ENCODE measurements at regions not wholly inside any gene's neighbourhood (a gene's known extent, or its start where the extent isn't known, plus 50 kb on each side); places are given as distances from the start of the nearest gene placed in this dataset.

DNA sequence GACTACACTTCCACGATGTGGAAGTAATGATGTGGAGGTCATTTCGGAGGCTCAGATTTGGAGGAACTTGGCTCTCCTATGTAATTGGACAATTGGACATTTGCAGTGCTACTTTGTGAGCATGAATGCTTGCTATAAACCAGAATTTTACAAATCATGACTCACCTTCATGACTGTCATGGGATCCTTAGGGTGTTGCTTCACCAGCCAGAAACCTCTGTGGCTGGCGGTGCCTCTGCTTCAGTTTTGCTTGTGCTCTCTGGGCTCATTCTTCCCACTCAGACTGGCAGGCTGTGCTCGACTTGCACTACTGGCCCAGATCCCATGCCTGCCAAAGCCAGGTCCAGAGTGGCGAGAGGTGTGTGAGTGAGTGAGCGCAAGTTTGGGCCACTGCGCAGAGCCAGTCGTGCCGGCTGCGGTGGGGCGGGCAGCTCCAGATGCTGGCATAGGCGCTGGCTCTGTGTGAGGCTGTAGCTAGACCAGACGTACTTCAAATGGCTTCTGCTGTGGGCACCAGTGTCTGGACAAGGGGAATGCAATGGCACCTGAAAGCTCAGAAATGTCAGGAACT is 387.8 kb downstream of the AEBP2 start:
- Mint-ChIP-seq H3K4me1 (peaks cover 4% of the 10 kb centered on the region), H3K27me3 (no peaks in the 10 kb centered on the region), H3K27ac (no peak overlapping the region), H3K4me3 (no peak overlapping the region), H3K9me3 (peaks cover 24% of the 10 kb centered on the region), H3K36me3 (peaks cover 4% of the 10 kb centered on the region)
- POLR2A ChIA-PET, result no interaction called here
- DNase-seq (no peak), ATAC-seq (ENCODE audit: low read depth) (no peak)

DNA sequence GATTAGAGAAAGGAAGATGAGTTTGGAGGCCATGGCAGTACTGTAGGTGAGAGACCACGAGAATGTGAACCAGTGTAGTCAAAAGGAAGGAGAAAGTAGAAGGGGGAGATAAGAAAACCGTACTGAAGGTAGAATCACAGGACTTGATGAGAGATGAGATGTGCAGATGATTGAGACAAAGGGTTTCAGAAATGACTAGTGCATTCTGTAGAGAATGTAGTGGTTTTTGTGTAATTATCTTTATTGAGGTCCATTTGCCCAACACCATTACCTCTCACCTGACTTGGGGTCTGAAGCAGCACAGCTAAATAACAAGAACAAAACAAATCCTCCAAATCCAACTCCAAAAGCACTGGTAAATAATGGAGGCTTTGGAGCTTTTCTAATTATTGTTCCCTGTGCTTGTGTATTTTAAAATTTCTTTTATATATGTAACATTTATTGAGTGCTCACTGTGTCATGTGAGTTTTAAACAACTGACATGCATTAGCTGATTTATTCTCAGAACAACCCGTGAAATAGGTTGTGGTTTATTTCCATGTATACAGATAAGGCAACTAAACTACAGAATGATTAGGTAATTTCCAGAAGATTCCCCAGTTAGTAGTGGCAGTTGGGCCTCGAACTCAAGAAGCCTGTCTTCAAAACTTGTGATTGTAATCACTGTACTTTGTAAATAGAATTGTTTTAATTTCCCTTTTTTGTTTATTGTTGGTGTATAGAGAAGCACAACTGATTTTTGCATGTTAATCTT is 390.0 kb downstream of the AEBP2 start:
- Mint-ChIP-seq H3K9me3 (peaks cover 17% of the 10 kb centered on the region), H3K36me3 (no peaks in the 10 kb centered on the region), H3K27me3 (no peaks in the 10 kb centered on the region), H3K4me3 (no peak overlapping the region), H3K4me1 (peaks cover 8% of the 10 kb centered on the region), H3K27ac (no peak overlapping the region)
- ATAC-seq (ENCODE audit: low read depth) (no peak), DNase-seq (no peak)
- POLR2A ChIA-PET, result no interaction called here

DNA sequence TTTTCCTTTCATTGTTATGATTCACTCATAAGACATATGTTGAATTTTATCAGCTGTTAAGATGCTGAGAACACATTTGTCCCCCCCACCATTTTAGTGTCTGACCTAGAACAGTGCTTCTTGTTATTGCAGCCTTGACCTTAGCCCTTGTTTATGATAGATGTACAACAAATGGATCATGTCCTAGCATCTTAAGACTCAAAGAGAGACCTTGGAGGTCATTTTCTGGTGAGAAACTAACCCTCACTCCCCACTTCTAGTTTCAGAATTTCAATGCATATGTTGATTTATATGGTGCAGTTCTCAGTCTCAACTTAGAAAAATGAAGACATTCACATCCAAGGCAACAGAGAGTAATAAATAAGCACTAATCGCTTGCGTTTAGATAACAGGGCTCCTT is 391.2 kb downstream of the AEBP2 start:
- Mint-ChIP-seq H3K4me1 (peaks cover 8% of the 10 kb centered on the region), H3K4me3 (no peak overlapping the region), H3K36me3 (no peaks in the 10 kb centered on the region), H3K27me3 (no peaks in the 10 kb centered on the region), H3K9me3 (peaks cover 17% of the 10 kb centered on the region), H3K27ac (no peak overlapping the region)
- POLR2A ChIA-PET, result no interaction called here
- DNase-seq, result no peak
- ATAC-seq (ENCODE audit: low read depth), result no peak

DNA sequence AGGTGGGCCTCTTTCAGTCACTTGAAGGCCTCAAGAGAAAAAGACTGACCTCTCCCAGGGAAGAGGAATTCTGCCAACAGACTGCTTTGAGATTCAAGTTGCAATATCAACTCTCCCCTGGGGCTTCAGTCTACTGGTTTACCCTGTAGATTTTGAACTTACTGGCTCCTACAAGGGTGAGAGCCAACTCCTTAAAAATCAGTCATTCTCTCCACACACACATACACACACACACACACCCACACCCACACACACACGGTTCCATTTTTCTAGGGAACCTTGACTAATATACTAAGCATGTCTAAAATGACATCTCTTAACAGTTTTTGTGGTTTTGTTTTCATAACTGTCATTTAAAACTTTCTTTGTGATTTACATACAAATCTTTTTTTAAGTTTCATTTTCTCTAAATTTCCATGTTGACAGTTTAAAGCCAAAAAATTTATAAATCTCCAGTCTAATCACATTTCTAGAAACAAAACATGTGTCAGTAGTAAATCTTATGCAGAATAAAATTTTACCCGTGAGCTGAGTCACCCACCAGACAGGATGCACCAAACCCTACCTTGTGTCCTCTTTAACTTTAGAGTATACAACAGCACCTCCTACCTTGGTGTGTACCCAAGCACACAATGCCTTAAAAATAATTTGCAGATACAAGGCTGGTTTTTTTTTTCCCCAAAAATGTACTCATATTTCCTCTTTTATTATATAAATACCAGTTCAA is 394.6 kb downstream of the AEBP2 start:
- POLR2A ChIA-PET, result interaction anchor here (1.4 kb wide), 1 partner anchor 77 kb away, joined by 3 read pairs; no protein-coding TSS in a partner anchor
- no peak overlapping the region for H3K4me3 Mint-ChIP-seq
- H3K4me1 Mint-ChIP-seq, result peaks cover 8% of the 10 kb centered on the region
- DNase-seq (no peak), ATAC-seq (ENCODE audit: low read depth) (peak; percentile 94)
- H3K9me3 Mint-ChIP-seq, result peaks cover 6% of the 10 kb centered on the region
- H3K36me3 Mint-ChIP-seq, result no peaks in the 10 kb centered on the region
- no peaks in the 10 kb centered on the region for H3K27me3 Mint-ChIP-seq
- peak overlapping the region; percentile 39 for H3K27ac Mint-ChIP-seq

DNA sequence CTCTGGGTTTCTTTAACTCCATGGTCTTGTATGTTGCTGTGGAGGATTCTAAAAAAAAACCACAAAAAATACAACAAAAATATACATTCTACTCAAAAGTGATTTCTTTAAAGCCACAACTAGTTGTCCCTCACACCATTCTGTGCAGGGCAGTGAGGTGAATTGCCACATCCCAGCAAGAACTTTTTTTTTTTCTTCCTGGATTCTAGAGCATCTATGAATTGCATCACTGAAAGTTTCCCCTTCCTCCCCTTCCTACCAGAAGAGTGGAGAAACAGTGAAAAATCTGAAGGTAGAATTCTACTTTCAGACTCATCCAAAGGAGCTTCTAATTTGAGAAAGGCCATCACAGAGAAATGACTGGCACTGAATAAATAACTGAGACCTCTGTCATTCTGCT is 395.3 kb downstream of the AEBP2 start:
- Mint-ChIP-seq H3K27me3 (no peaks in the 10 kb centered on the region), H3K36me3 (no peaks in the 10 kb centered on the region), H3K9me3 (peaks cover 5% of the 10 kb centered on the region), H3K27ac (peak overlapping the region; percentile 46), H3K4me3 (no peak overlapping the region), H3K4me1 (peaks cover 8% of the 10 kb centered on the region)
- ATAC-seq (ENCODE audit: low read depth), result no peak
- POLR2A ChIA-PET, result interaction anchor here (1.4 kb wide), 1 partner anchor 77 kb away, joined by 3 read pairs; no protein-coding TSS in a partner anchor
- DNase-seq, result no peak

DNA sequence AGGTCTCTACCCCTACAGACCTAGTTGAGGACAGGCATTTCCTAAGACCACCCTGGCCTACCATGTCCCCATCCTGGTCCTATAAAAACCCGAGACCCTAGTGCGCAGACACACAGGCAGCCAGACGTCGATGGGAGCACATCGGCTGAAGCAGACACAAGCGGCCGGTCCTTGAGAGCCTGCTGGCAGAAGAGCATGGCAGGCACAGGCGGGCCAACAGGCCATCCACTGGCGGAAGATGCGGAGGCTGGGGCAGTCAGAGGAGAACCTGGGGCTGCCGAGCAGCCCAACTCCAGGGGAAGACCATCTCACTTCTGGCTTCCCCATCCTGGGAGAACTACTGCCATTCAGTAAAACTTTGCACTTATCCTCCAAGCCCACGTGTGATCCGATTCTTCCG is 396.8 kb downstream of the AEBP2 start:
- H3K27me3 Mint-ChIP-seq, result no peaks in the 10 kb centered on the region
- DNase-seq, result no peak
- peaks cover 5% of the 10 kb centered on the region for H3K9me3 Mint-ChIP-seq
- POLR2A ChIA-PET, result no interaction called here
- no peaks in the 10 kb centered on the region for H3K36me3 Mint-ChIP-seq
- H3K4me1 Mint-ChIP-seq, result peaks cover 4% of the 10 kb centered on the region
- no peak for ATAC-seq (ENCODE audit: low read depth)
- H3K27ac Mint-ChIP-seq, result no peak overlapping the region
- no peak overlapping the region for H3K4me3 Mint-ChIP-seq

DNA sequence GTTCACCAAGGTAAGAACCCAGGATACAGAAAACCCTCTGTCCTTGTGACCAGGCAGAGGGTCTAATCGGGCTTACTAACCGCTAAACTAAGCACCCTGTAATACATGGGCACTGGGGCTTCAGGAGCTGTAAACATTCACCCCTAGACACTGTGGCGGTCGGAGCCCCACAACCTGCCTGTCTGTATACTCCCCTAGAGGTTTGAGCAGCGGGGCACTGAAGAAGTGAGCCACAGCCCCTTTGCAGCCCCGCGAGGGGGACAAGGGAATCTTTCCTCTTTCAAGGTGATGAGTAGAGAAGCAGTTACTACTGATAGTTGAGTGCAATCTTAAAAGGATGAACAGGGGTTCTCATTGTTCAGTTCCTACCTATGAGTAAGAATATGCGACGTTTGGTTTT is 397.2 kb downstream of the AEBP2 start:
- ATAC-seq (ENCODE audit: low read depth), result no peak
- DNase-seq, result no peak
- peaks cover 5% of the 10 kb centered on the region for H3K9me3 Mint-ChIP-seq

DNA sequence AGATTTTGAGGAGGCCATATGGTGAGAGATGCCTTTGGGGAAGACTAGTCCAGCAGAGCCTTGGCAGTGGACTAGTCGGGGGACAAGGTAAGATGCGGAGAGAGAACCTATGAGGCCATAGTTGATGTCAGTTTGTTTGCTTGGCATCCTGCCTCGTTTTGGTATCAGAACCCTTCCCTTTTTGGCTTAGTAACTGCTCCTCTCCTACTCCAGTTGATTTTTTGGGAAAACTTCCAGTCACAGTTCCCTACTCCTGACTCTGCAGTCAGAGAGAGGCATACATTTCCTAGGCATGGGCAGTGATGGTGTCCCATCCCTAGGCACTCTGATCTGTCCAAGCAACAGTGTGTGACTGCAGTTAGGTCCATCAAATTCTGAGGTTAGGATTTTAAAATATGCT is 398.3 kb downstream of the AEBP2 start:
- H3K4me1 Mint-ChIP-seq, result peaks cover 4% of the 10 kb centered on the region
- no peak overlapping the region for H3K4me3 Mint-ChIP-seq
- peaks cover 3% of the 10 kb centered on the region for H3K9me3 Mint-ChIP-seq
- ATAC-seq (ENCODE audit: low read depth) (no peak), DNase-seq (no peak)
- no peaks in the 10 kb centered on the region for H3K36me3 Mint-ChIP-seq
- H3K27me3 Mint-ChIP-seq, result no peaks in the 10 kb centered on the region
- no peak overlapping the region for H3K27ac Mint-ChIP-seq
- POLR2A ChIA-PET, result no interaction called here

More for the DNA sequence above, 397.2 kb downstream of the AEBP2 start:
- Mint-ChIP-seq H3K36me3 (no peaks in the 10 kb centered on the region), H3K27me3 (no peaks in the 10 kb centered on the region), H3K27ac (no peak overlapping the region), H3K4me3 (no peak overlapping the region), H3K4me1 (peaks cover 4% of the 10 kb centered on the region)
- POLR2A ChIA-PET, result no interaction called here

DNA sequence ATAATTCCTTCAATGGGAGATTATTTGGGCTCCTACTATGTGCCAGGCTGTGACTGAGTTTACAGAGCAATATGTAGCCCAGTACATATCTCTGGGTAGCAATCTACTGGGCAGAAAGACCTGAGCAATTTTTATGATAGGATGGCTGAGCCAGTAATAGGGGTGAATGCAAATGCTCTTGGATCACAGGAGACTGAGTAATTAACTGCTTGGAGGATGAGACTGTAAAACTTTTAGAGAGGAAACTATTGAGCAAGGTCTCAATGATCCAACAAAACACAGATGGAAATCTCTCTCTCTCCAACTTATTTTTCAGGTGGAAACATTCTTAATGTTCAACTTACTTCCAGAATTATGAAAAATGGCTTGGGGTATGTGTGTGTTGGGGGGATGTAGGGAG is 402.2 kb downstream of the AEBP2 start:
- DNase-seq (no peak), ATAC-seq (ENCODE audit: low read depth) (no peak)
- POLR2A ChIA-PET, result no interaction called here
- H3K27ac Mint-ChIP-seq, result no peak overlapping the region
- peaks cover 5% of the 10 kb centered on the region for H3K9me3 Mint-ChIP-seq
- H3K4me1 Mint-ChIP-seq, result no peaks in the 10 kb centered on the region
- peaks cover 2% of the 10 kb centered on the region for H3K36me3 Mint-ChIP-seq
- H3K4me3 Mint-ChIP-seq, result no peak overlapping the region
- no peaks in the 10 kb centered on the region for H3K27me3 Mint-ChIP-seq

DNA sequence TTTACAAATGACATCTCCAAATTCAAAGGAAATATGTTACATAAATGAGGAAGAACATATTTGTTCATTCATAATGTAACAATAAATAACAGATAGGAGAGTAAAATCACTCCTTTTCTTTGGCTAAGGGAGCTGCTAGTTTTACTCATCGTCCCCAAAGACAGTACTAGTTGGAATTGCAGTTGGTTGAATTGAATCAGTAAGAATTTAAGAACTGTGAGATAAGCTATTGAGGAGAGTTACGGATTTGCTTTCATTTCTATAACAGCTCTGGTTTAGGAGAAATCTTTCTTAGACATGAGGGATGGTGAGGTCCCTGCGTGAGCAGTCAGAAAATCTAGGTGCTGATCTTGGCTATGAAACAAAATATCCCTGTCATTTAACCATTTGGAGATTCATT is 402.8 kb downstream of the AEBP2 start:
- no peak for DNase-seq
- H3K36me3 Mint-ChIP-seq, result peaks cover 2% of the 10 kb centered on the region
- no peaks in the 10 kb centered on the region for H3K4me1 Mint-ChIP-seq
- H3K27me3 Mint-ChIP-seq, result no peaks in the 10 kb centered on the region
- peaks cover 5% of the 10 kb centered on the region for H3K9me3 Mint-ChIP-seq
- H3K4me3 Mint-ChIP-seq, result no peak overlapping the region
- POLR2A ChIA-PET, result no interaction called here
- no peak for ATAC-seq (ENCODE audit: low read depth)
- H3K27ac Mint-ChIP-seq, result no peak overlapping the region

DNA sequence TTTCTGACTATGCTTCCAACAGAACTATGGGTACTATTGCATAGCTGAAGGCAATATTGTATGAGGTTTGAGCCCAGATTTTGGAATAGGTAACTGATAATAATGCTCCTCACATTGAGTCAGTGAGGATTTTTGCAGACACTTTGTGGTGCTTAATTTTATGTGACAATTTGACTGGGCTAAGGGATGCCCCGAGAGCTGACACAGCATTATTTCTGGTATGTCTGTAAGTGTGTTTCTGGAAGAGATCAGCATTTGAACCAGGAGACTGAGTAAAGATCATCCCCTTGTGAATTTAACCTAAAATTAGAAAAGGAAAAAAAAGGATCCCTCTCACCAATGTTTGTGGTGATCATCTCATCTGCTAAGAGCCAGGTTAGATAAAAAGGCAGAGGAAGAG is 404.9 kb downstream of the AEBP2 start:
- Mint-ChIP-seq H3K27ac (no peak overlapping the region), H3K36me3 (peaks cover 2% of the 10 kb centered on the region), H3K4me3 (no peak overlapping the region), H3K27me3 (no peaks in the 10 kb centered on the region), H3K9me3 (peaks cover 5% of the 10 kb centered on the region), H3K4me1 (no peaks in the 10 kb centered on the region)
- POLR2A ChIA-PET, result no interaction called here
- DNase-seq (no peak), ATAC-seq (ENCODE audit: low read depth) (no peak)

DNA sequence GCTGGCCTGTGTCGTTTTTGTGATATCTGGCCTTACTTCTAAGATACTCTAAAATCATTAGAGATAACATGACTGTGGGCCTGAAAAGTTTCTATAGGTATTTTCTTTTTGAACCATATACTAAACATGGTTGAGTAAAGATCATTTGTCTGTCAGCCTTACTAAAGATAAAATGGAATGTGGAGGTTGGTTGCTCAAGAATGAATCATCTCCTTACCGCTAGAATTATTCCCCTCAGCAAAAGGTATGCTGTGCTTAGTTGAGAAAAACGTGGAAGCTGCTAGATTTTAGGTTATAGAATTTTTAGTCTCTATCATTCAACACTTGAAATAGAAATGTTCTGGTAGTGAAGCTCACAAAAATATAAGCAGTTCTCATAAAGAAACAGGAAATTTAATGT is 407.3 kb downstream of the AEBP2 start:
- ATAC-seq (ENCODE audit: low read depth) (no peak), DNase-seq (no peak)
- Mint-ChIP-seq H3K27me3 (no peaks in the 10 kb centered on the region), H3K27ac (no peak overlapping the region), H3K36me3 (peaks cover 2% of the 10 kb centered on the region), H3K4me3 (no peak overlapping the region), H3K4me1 (no peaks in the 10 kb centered on the region), H3K9me3 (peaks cover 8% of the 10 kb centered on the region)
- POLR2A ChIA-PET, result no interaction called here

DNA sequence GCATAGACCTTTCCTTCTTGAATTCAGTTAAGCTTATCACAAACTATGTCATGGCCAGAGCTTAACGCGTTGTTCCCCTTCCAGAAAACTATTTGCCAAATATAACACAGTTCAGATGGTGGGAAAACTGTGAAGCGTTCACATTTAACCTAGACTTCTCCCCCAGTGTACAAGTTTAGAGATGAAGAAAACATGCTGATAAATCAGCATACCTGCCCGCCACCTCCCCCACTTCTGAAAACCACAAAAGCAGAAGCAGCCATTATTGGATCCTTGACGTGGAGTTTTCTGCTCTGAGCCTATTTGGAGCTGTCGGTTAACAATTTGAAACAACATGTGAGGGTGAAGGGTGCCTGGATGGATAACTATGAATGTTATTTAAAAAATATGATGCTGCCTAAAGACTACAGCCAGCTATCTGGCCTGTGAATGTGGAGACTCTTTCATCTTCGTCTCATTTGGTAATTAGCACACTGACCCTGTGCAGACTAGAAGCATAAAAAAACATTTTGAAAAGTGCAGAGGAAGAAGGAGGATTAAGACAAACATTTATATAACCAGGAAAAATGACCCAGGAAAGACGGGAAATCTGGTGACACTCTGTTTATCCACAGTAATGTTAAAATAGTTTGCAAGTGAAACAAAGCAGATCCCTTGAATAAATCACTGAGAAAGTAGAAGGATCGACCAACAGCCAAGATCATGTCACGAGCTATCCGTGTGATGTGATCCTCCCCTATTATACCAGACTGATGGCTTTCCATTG is 408.2 kb downstream of the AEBP2 start:
- Mint-ChIP-seq H3K9me3 (peaks cover 8% of the 10 kb centered on the region), H3K36me3 (peaks cover 2% of the 10 kb centered on the region), H3K4me3 (no peak overlapping the region), H3K27ac (no peak overlapping the region), H3K27me3 (no peaks in the 10 kb centered on the region), H3K4me1 (no peaks in the 10 kb centered on the region)
- DNase-seq, result no peak
- ATAC-seq (ENCODE audit: low read depth), result no peak
- POLR2A ChIA-PET, result no interaction called here
